ENCODE measurements at regions not wholly inside any gene's neighbourhood (a gene's known extent, or its start where the extent isn't known, plus 50 kb on each side); places are given as distances from the start of the nearest gene placed in this dataset.
"Not testable (repeated sequence)": the region's sequence is repeated elsewhere in the genome, so short reads cannot be mapped to it uniquely, and the experiment has no call there.

GRCh38 chr10:30560326-30560725 is 69.2 kb downstream of the LYZL2 start:
- Histone ChIP-seq H3K27me3 (ENCODE audit: control insufficient read depth, insufficient read depth, low read length) (no peaks in the 10 kb centered on the region), H3K36me3 (replicated peaks; ENCODE audit: control insufficient read depth, insufficient read depth, low read length) (no peaks in the 10 kb centered on the region), H3K4me3 (ENCODE audit: insufficient read depth, low read depth, low read length) (no peak overlapping the region)
- no peak for DNase-seq

GRCh38 chr10:30559180-30559579 is 70.4 kb downstream of the LYZL2 start:
- H3K36me3 ChIP-seq (replicated peaks; ENCODE audit: control insufficient read depth, insufficient read depth, low read length): no peaks in the 10 kb centered on the region
- H3K27me3 ChIP-seq (ENCODE audit: control insufficient read depth, insufficient read depth, low read length): no peaks in the 10 kb centered on the region
- no peak for DNase-seq
- H3K4me3 ChIP-seq (ENCODE audit: insufficient read depth, low read depth, low read length): no peak overlapping the region

- H3K4me3 ChIP-seq (ENCODE audit: insufficient read depth, low read depth, low read length): no peak overlapping the region
- no peaks in the 10 kb centered on the region for H3K27me3 ChIP-seq (ENCODE audit: control insufficient read depth, insufficient read depth, low read length)
- no peak for DNase-seq
- no peaks in the 10 kb centered on the region for H3K36me3 ChIP-seq (replicated peaks; ENCODE audit: control insufficient read depth, insufficient read depth, low read length)
Observed at GRCh38 chr10:30558411-30558810, 71.1 kb downstream of the LYZL2 start.

GRCh38 chr10:30557884-30558283 is 71.7 kb downstream of the LYZL2 start:
- no peak overlapping the region for H3K4me3 ChIP-seq (ENCODE audit: insufficient read depth, low read depth, low read length)
- H3K36me3 ChIP-seq (replicated peaks; ENCODE audit: control insufficient read depth, insufficient read depth, low read length): no peaks in the 10 kb centered on the region
- H3K27me3 ChIP-seq (ENCODE audit: control insufficient read depth, insufficient read depth, low read length): no peaks in the 10 kb centered on the region
- no peak for DNase-seq

- Histone ChIP-seq H3K36me3 (replicated peaks; ENCODE audit: control insufficient read depth, insufficient read depth, low read length) (no peaks in the 10 kb centered on the region), H3K4me3 (ENCODE audit: insufficient read depth, low read depth, low read length) (no peak overlapping the region), H3K27me3 (ENCODE audit: control insufficient read depth, insufficient read depth, low read length) (no peaks in the 10 kb centered on the region)
- DNase-seq: no peak
Observed at GRCh38 chr10:30556189-30556588, 73.4 kb downstream of the LYZL2 start.

GRCh38 chr10:30555465-30555864 is 74.1 kb downstream of the LYZL2 start:
- H3K27me3 ChIP-seq (ENCODE audit: control insufficient read depth, insufficient read depth, low read length): no peaks in the 10 kb centered on the region
- H3K36me3 ChIP-seq (replicated peaks; ENCODE audit: control insufficient read depth, insufficient read depth, low read length): no peaks in the 10 kb centered on the region
- no peak overlapping the region for H3K4me3 ChIP-seq (ENCODE audit: insufficient read depth, low read depth, low read length)
- no peak for DNase-seq

- DNase-seq: no peak
- no peaks in the 10 kb centered on the region for H3K27me3 ChIP-seq (ENCODE audit: control insufficient read depth, insufficient read depth, low read length)
- H3K36me3 ChIP-seq (replicated peaks; ENCODE audit: control insufficient read depth, insufficient read depth, low read length): no peaks in the 10 kb centered on the region
- H3K4me3 ChIP-seq (ENCODE audit: insufficient read depth, low read depth, low read length): no peak overlapping the region; the same call in 1 of the 2 replicates
Observed at GRCh38 chr10:30554440-30554825, 75.1 kb downstream of the LYZL2 start.

- H3K36me3 ChIP-seq (replicated peaks; ENCODE audit: control insufficient read depth, insufficient read depth, low read length): no peaks in the 10 kb centered on the region
- H3K4me3 ChIP-seq (ENCODE audit: insufficient read depth, low read depth, low read length): peak overlapping the region; percentile 24
- DNase-seq: peak; percentile 50
- no peaks in the 10 kb centered on the region for H3K27me3 ChIP-seq (ENCODE audit: control insufficient read depth, insufficient read depth, low read length)
Observed at GRCh38 chr10:30553626-30554439, 75.7 kb downstream of the LYZL2 start.

GRCh38 chr10:30553018-30553625 is 76.4 kb downstream of the LYZL2 start:
- no peak for DNase-seq
- H3K4me3 ChIP-seq (ENCODE audit: insufficient read depth, low read depth, low read length): no peak overlapping the region
- no peaks in the 10 kb centered on the region for H3K27me3 ChIP-seq (ENCODE audit: control insufficient read depth, insufficient read depth, low read length)
- H3K36me3 ChIP-seq (replicated peaks; ENCODE audit: control insufficient read depth, insufficient read depth, low read length): no peaks in the 10 kb centered on the region

GRCh38 chr10:30550967-30551815 is 78.4 kb downstream of the LYZL2 start:
- Histone ChIP-seq H3K27me3 (ENCODE audit: control insufficient read depth, insufficient read depth, low read length) (no peaks in the 10 kb centered on the region), H3K4me3 (ENCODE audit: insufficient read depth, low read depth, low read length) (no peak overlapping the region), H3K36me3 (replicated peaks; ENCODE audit: control insufficient read depth, insufficient read depth, low read length) (no peaks in the 10 kb centered on the region)
- no peak for DNase-seq

- H3K4me3 ChIP-seq (ENCODE audit: insufficient read depth, low read depth, low read length); DNase-seq; H3K36me3 ChIP-seq (replicated peaks; ENCODE audit: control insufficient read depth, insufficient read depth, low read length); H3K27me3 ChIP-seq (ENCODE audit: control insufficient read depth, insufficient read depth, low read length): not testable (repeated sequence)
Observed at GRCh38 chr10:30549134-30549687, 80.3 kb downstream of the LYZL2 start.

GRCh38 chr10:30546511-30546910 is 83.0 kb downstream of the LYZL2 start:
- no peak for DNase-seq
- H3K27me3 ChIP-seq (ENCODE audit: control insufficient read depth, insufficient read depth, low read length): no peaks in the 10 kb centered on the region
- H3K4me3 ChIP-seq (ENCODE audit: insufficient read depth, low read depth, low read length): no peak overlapping the region
- H3K36me3 ChIP-seq (replicated peaks; ENCODE audit: control insufficient read depth, insufficient read depth, low read length): no peaks in the 10 kb centered on the region

- no peaks in the 10 kb centered on the region for H3K36me3 ChIP-seq (replicated peaks; ENCODE audit: control insufficient read depth, insufficient read depth, low read length)
- H3K27me3 ChIP-seq (ENCODE audit: control insufficient read depth, insufficient read depth, low read length): no peaks in the 10 kb centered on the region
- no peak for DNase-seq
- H3K4me3 ChIP-seq (ENCODE audit: insufficient read depth, low read depth, low read length): no peak overlapping the region
Observed at GRCh38 chr10:30542895-30543288, 86.7 kb downstream of the LYZL2 start.

GRCh38 chr10:30542001-30542894 is 87.3 kb downstream of the LYZL2 start:
- Histone ChIP-seq H3K36me3 (replicated peaks; ENCODE audit: control insufficient read depth, insufficient read depth, low read length) (no peaks in the 10 kb centered on the region), H3K4me3 (ENCODE audit: insufficient read depth, low read depth, low read length) (no peak overlapping the region), H3K27me3 (ENCODE audit: control insufficient read depth, insufficient read depth, low read length) (no peaks in the 10 kb centered on the region)
- no peak for DNase-seq
